Heart left ventricle (tissue), 16 donors: ENCODE measurements at regions not wholly inside any gene's neighbourhood (a gene's known extent, or its start where the extent isn't known, plus 50 kb on each side); places are given as distances from the start of the nearest gene placed in this dataset.

Experiments
- ATAC-seq, 4 donors: fragments of 200-7000 bp; cut with Tn5 transposase; one replicate each; pipeline ENCODE4 v1.9.1; 2020 to 2022; ENCODE audit warnings: moderate library complexity in 4 of 4, mild to moderate bottlenecking in 3 of 4, moderate number of reproducible peaks in 1 of 4
- DNase-seq, 5 donors: peaks; one replicate each; pipeline ENCODE4 v3.0.0-alpha.2; 2020
- H3K27ac ChIP-seq, 12 donors: fragments of 200-600 bp; sonication (generic) in 4 of 12; one replicate each; pipeline versions ENCODE4 v1.5.0 to v1.8.0; 2016 to 2022; ENCODE audit warnings: mild to moderate bottlenecking in 2 of 12
- H3K27me3 ChIP-seq, 9 donors: fragments of 200-600 bp; sonication (generic) in 2 of 9; one replicate each; pipeline versions ENCODE4 v1.5.1 to v1.8.0; 2016 to 2022; ENCODE audit warnings: mild to moderate bottlenecking in 3 of 9
- H3K36me3 ChIP-seq, 9 donors: fragments of 200-600 bp; sonication (generic) in 2 of 9; one replicate each; pipeline versions ENCODE4 v1.5.0 to v1.8.0; 2018 to 2022; ENCODE audit warnings: mild to moderate bottlenecking in 2 of 9
- H3K4me1 ChIP-seq, 12 donors: fragments of 200-600 bp; sonication (generic) in 4 of 12; one replicate each; pipeline versions ENCODE4 v1.5.0 to v1.8.0; 2016 to 2022; ENCODE audit warnings: mild to moderate bottlenecking in 3 of 12
- H3K4me3 ChIP-seq, 12 donors: fragments of 200-600 bp; sonication (generic) in 4 of 12; one replicate each; pipeline versions ENCODE4 v1.5.0 to v1.8.0; 2017 to 2022; ENCODE audit warnings: mild to moderate bottlenecking in 9 of 12, moderate library complexity in 4 of 12
- H3K9me3 ChIP-seq, 12 donors: fragments of 200-600 bp; sonication (generic) in 4 of 12; one replicate each; pipeline versions ENCODE4 v1.5.0 to v1.8.0; 2016 to 2022; ENCODE audit warnings: mild to moderate bottlenecking in 1 of 12
- CTCF ChIP-seq, 12 donors: fragments of 200-600 bp; sonication (generic) in 4 of 12; IDR thresholded peaks; one replicate each; pipeline versions ENCODE4 v1.5.0 to v1.8.0; 2018 to 2022; ENCODE audit warnings: antibody characterized with exemption in 12 of 12, mild to moderate bottlenecking in 5 of 12
- POLR2A ChIP-seq, 2 donors: fragments of 450-650 bp; IDR thresholded peaks; one replicate each; pipeline ENCODE4 v1.6.1; 2017; ENCODE audit warnings: antibody characterized with exemption in 2 of 2, mild to moderate bottlenecking in 2 of 2, moderate library complexity in 2 of 2
- WGBS, 4 donors: extraction: QIAGEN DNeasy Blood & Tissue Kit in 2 of 4; methylation state at CpG; one replicate each; pipeline versions ENCODE4 v1.1.5 to v1.1.7; 2013 to 2018; 5-methylcytosine and 5-hydroxymethylcytosine counted together
- intact Hi-C, 10 donors: fragments of 100-400 bp; cut with DNase I; formaldehyde crosslinking; loops; one replicate each; pipeline versions ENCODE4 v1.11.1 to v1.14.2; 2022
- donor health status: ischemic (EF 13 %, LVEDD 7.1; RV severe dilation, severe dysfunction).
- donor health status: healthy with polysubstance abuse.
- donor health status: DM: no; HTN: yes; CAD: no.
- donor health status: DM: no; HTN: no; CAD: no.
- donor health status: ischemic (EF 25% LVEDD 6.9; RV normal size, moderate dysfunction).
- donor health status: ischemic (EF 25% LVEDD 5.7; RV mildly dilated, moderate dysfunction).
- donor health status: healthy.
- donor health status: DM: yes; HTN: yes; CAD: no.
- donor health status: ischemic (EF 35%, LVEDD 5.7; RV mildly dilated, moderate dysfunction).
- donor health status: nonischemic (EF 11% LVEDD 7.7; RV severe dilation, severe dysfunction).
- donor health status: DM: yes; HTN: yes; CAD: no.
- donor health status: PGD.
- donor health status: ischemic (EF 29% LVEDD 5.4; RV normal size, mild dysfunction).
- donor health status: nonischemic (EF 23%, LVEDD 6.1; RV moderate dilation, normal function).

- no peak overlapping the region for H3K4me3 ChIP-seq
- peaks cover 0 to 4% (median 0%) of the 10 kb centered on the region in 9 donors for H3K27me3 ChIP-seq
- no peaks in the 10 kb centered on the region for H3K9me3 ChIP-seq
- no peak overlapping the region for H3K27ac ChIP-seq
- TF ChIP-seq POLR2A (IDR thresholded peaks at IDR 0.05) (no peak), CTCF (IDR thresholded peaks at IDR 0.05) (no peak)
- DNase-seq = no peak
- ATAC-seq = no peak
- H3K4me1 ChIP-seq = peaks cover 0 to 20% (median 2%) of the 10 kb centered on the region in 12 donors
- H3K36me3 ChIP-seq = no peaks in the 10 kb centered on the region
- intact Hi-C loops = no loop called here
Measured at GRCh38 chr7:132072873-132073272, 503.4 kb downstream of the PLXNA4 start.

GRCh38 chr7:132072165-132072564 lies 504.1 kb downstream of the PLXNA4 start:
- no peak overlapping the region for H3K27ac ChIP-seq
- H3K36me3 ChIP-seq = no peaks in the 10 kb centered on the region
- peak in 1 of 4 donors; percentile 24 for ATAC-seq
- no peak overlapping the region for H3K4me3 ChIP-seq
- H3K4me1 ChIP-seq = peaks cover 0 to 27% (median 5%) of the 10 kb centered on the region in 12 donors
- no peak for TF ChIP-seq CTCF (IDR thresholded peaks at IDR 0.05)
- no peak for TF ChIP-seq POLR2A (IDR thresholded peaks at IDR 0.05)
- 73 to 80% (median 76%) methylated on average over 4 of the region's 4 CpGs for WGBS, 4 donors
- DNase-seq = no peak
- intact Hi-C loops = no loop called here
- peaks cover 0 to 4% (median 0%) of the 10 kb centered on the region in 9 donors for H3K27me3 ChIP-seq
- no peaks in the 10 kb centered on the region for H3K9me3 ChIP-seq

GRCh38 chr7:132069306-132069705 lies 507.0 kb downstream of the PLXNA4 start:
- Histone ChIP-seq H3K27ac (no peak overlapping the region), H3K36me3 (no peaks in the 10 kb centered on the region), H3K9me3 (no peaks in the 10 kb centered on the region), H3K4me3 (no peak overlapping the region), H3K27me3 (no peaks in the 10 kb centered on the region), H3K4me1 (peaks cover 0 to 44% (median 21%) of the 10 kb centered on the region in 12 donors)
- DNase-seq = no peak
- intact Hi-C loops = no loop called here
- 35 to 62% (median 56%) methylated on average over 4 of the region's 4 CpGs for WGBS, 4 donors
- ATAC-seq = no peak
- TF ChIP-seq POLR2A (IDR thresholded peaks at IDR 0.05) = no peak
- TF ChIP-seq CTCF (IDR thresholded peaks at IDR 0.05) = no peak

- H3K27ac ChIP-seq = peak overlapping the region; percentile 71 to 97 (median 86)
- 26 to 40% (median 32%) methylated on average over 9 to 12 of the region's 12 CpGs for WGBS, 4 donors
- intact Hi-C loops = loop anchor here in 1 of 10 donors (2.0 kb wide), 1 partner anchor 140 kb away; no protein-coding TSS in a partner anchor
- no peaks in the 10 kb centered on the region for H3K9me3 ChIP-seq
- peak in 4 of 5 donors; percentile 56 to 76 (median 66) for DNase-seq
- no peaks in the 10 kb centered on the region for H3K27me3 ChIP-seq
- TF ChIP-seq CTCF (IDR thresholded peaks at IDR 0.05) = no peak
- no peak for TF ChIP-seq POLR2A (IDR thresholded peaks at IDR 0.05)
- peak; percentile 45 to 73 (median 67) for ATAC-seq
- H3K4me1 ChIP-seq = peaks cover 0 to 36% (median 19%) of the 10 kb centered on the region in 12 donors
- no peaks in the 10 kb centered on the region for H3K36me3 ChIP-seq
- H3K4me3 ChIP-seq = no peak overlapping the region
Measured at GRCh38 chr7:132066761-132067171, 509.5 kb downstream of the PLXNA4 start.
